WERI-Rb-1 (cell line): ENCODE measurements at regions not wholly inside any gene's neighbourhood (a gene's known extent, or its start where the extent isn't known, plus 50 kb on each side); places are given as distances from the start of the nearest gene placed in this dataset.

ENCODE experiments used
- DNase-seq: peaks from one replicate; pipeline ENCODE4 v3.0.0-alpha.2; 2020
- H3K27ac ChIP-seq: fragments of 250-450 bp; sonication (Bioruptor Pico); 2 replicates; pipeline ENCODE4 v1.5.1; 2020; ENCODE audit warnings: mild to moderate bottlenecking, moderate library complexity
- H3K27me3 ChIP-seq: fragments of 250-450 bp; sonication (Bioruptor Pico); 2 replicates; pipeline ENCODE4 v1.5.1; 2021; ENCODE audit warnings: mild to moderate bottlenecking, low read depth, moderate library complexity; ENCODE audit not compliant: insufficient read depth, severe bottlenecking
- H3K36me3 ChIP-seq: fragments of 250-450 bp; sonication (Bioruptor Pico); 2 replicates; pipeline ENCODE4 v1.5.1; 2020; ENCODE audit warnings: mild to moderate bottlenecking, moderate library complexity
- H3K4me3 ChIP-seq: 2 replicates; pipeline ENCODE4 v1.5.1; 2011; ENCODE audit warnings: low read depth, mild to moderate bottlenecking, control low read depth, low read length
- H3K9me3 ChIP-seq: fragments of 250-450 bp; sonication (Bioruptor Pico); 2 replicates; pipeline ENCODE4 v1.5.1; 2021; ENCODE audit warnings: mild to moderate bottlenecking, moderate library complexity; ENCODE audit not compliant: severe bottlenecking
- TF ChIP-seq, protein P1 (sequence below): IDR thresholded peaks from 2 replicates; pipeline ENCODE4 v1.5.1; 2011; ENCODE audit warnings: low read depth, mild to moderate bottlenecking, control low read depth, inconsistent platforms, low read length

DNA sequence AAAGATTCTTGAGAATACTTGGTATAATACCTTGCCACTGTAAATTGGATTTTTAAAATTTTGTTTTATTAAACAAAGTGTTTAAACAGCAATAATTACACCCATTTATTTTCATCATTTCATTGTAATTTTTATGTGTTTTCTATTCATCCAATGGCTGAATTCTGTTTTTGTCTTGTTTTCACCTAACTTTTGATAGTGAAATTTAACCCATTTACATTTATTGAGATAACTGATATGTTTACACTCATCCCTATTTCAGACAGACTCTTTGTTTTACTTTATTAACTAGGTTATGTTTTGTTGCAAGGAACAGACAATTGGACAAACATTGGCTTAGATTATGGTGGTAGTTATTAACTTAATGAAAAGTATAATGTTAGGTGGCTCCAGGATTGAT lies 113.1 kb upstream of the REG3A start:
- Histone ChIP-seq H3K36me3 (no peaks in the 10 kb centered on the region), H3K27me3 (peaks cover 3% of the 10 kb centered on the region), H3K9me3 (peaks cover 2% of the 10 kb centered on the region), H3K4me3 (no peak overlapping the region), H3K27ac (no peak overlapping the region)
- no peak for DNase-seq
- TF ChIP-seq, protein P1, sequence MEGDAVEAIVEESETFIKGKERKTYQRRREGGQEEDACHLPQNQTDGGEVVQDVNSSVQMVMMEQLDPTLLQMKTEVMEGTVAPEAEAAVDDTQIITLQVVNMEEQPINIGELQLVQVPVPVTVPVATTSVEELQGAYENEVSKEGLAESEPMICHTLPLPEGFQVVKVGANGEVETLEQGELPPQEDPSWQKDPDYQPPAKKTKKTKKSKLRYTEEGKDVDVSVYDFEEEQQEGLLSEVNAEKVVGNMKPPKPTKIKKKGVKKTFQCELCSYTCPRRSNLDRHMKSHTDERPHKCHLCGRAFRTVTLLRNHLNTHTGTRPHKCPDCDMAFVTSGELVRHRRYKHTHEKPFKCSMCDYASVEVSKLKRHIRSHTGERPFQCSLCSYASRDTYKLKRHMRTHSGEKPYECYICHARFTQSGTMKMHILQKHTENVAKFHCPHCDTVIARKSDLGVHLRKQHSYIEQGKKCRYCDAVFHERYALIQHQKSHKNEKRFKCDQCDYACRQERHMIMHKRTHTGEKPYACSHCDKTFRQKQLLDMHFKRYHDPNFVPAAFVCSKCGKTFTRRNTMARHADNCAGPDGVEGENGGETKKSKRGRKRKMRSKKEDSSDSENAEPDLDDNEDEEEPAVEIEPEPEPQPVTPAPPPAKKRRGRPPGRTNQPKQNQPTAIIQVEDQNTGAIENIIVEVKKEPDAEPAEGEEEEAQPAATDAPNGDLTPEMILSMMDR = no peak

- Histone ChIP-seq H3K4me3 (no peak overlapping the region), H3K36me3 (no peaks in the 10 kb centered on the region), H3K9me3 (peaks cover 2% of the 10 kb centered on the region), H3K27me3 (no peaks in the 10 kb centered on the region), H3K27ac (no peak overlapping the region)
- TF ChIP-seq, protein P1 = no peak
- no peak for DNase-seq
Observed at GRCh38 chr2:79271456-79271855, 111.9 kb upstream of the REG3A start.

- Histone ChIP-seq H3K4me3 (no peak overlapping the region), H3K36me3 (no peaks in the 10 kb centered on the region), H3K27ac (no peak overlapping the region), H3K9me3 (no peaks in the 10 kb centered on the region), H3K27me3 (peaks cover 10% of the 10 kb centered on the region)
- TF ChIP-seq, protein P1 = no peak
- no peak for DNase-seq
Observed at GRCh38 chr2:79260848-79261247, 101.3 kb upstream of the REG3A start.

DNA sequence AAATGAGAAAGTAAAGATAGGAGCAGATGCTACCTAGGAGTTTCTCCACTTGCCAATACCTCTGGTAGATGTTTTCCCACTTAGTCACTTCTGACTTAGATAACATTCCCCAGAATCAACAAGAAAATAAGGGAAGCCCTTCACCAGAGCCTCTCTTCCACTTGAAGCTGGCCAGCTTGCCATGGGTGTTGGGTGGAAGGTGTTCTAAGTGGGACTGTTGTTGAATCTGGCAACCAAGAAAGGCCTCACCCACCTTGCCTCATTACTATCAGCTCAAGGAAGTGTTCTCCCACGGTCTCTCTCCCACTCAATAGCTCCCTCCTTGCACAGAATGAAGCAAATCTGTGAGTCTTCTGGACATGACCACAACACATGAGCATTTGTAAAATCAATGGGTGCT lies 100.4 kb upstream of the REG3A start:
- TF ChIP-seq, protein P1 = no peak
- H3K4me3 ChIP-seq = no peak overlapping the region
- no peaks in the 10 kb centered on the region for H3K36me3 ChIP-seq
- no peak for DNase-seq
- H3K27ac ChIP-seq = no peak overlapping the region
- H3K27me3 ChIP-seq = peaks cover 10% of the 10 kb centered on the region
- no peaks in the 10 kb centered on the region for H3K9me3 ChIP-seq

DNA sequence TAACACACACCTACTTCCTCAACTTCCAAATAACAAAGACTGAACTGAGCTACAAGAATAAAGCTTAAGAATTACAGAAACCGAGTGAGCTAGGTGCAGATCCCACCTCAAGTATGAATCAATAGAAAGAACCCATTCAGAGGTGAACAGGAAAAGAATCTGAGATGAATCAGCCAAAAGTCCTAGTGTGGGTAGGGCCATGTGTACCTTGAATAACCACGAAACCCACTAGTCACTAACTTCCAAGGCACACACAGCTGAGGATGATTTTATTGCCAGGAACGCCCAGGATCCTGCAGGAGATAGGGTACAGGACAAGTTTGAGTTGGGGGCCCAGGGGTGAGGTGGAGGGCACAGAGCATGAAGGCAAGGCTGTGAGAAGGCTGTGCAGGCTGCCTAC lies 99.7 kb upstream of the REG3A start:
- no peak overlapping the region for H3K4me3 ChIP-seq
- DNase-seq = no peak
- no peaks in the 10 kb centered on the region for H3K9me3 ChIP-seq
- TF ChIP-seq, protein P1 = no peak
- H3K36me3 ChIP-seq = no peaks in the 10 kb centered on the region
- H3K27ac ChIP-seq = no peak overlapping the region
- H3K27me3 ChIP-seq = peaks cover 10% of the 10 kb centered on the region

GRCh38 chr2:79253243-79253774 lies 93.8 kb upstream of the REG3A start:
- Histone ChIP-seq H3K36me3 (no peaks in the 10 kb centered on the region), H3K27me3 (peaks cover 20% of the 10 kb centered on the region), H3K27ac (no peak overlapping the region), H3K9me3 (no peaks in the 10 kb centered on the region), H3K4me3 (no peak overlapping the region)
- TF ChIP-seq, protein P1 = no peak
- no peak for DNase-seq
